Esophagus mucosa (tissue), 1 donor: ENCODE measurements at regions not wholly inside any gene's neighbourhood (a gene's known extent, or its start where the extent isn't known, plus 50 kb on each side); places are given as distances from the start of the nearest gene placed in this dataset.
"Not testable (repeated sequence)": the region's sequence is repeated elsewhere in the genome, so short reads cannot be mapped to it uniquely, and the experiment has no call there.

Experiments
- ATAC-seq: fragments of 200-7000 bp; cut with Tn5 transposase; one replicate; pipeline ENCODE4 v1.9.1; 2020
- donor health status: DM: yes; HTN: yes; CAD: no.

DNA sequence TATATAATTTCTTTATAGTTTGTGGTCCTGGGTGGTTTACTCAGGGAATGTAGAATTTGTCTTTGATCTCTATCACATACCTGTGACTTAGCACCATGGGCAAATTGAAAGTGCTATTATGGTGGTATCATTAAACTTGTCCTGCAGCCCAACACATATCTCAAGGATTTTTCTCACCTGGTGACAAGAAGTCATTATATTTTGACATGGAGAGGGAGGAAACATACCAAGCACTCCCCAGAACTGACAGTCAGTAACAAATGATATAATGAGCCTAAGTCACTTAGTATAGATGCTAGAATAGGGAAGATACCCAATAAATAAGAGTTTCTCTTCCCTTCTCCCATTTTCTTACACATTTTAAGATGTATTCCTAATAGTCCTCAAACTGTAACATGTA lies 805.5 kb upstream of the KIF2B start:
- ATAC-seq = no peak

DNA sequence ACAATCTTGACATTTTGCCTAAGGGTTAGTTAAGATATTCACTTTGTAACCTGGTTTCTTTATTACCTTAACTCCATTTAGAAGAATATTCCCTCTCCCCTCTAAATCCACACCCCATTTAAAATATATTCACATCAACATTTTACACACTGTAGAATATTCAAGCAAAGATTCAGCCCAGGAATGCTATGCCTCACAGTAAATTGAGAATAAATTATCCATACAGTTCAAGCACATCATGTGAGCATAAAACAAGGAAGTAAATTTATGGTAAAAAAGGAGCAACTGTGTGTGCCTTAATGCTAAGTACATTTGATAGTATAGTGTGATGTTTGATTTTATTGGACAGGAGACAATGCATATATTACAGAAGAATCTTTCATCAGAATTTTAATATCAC lies 806.6 kb upstream of the KIF2B start:
- ATAC-seq = no peak

DNA sequence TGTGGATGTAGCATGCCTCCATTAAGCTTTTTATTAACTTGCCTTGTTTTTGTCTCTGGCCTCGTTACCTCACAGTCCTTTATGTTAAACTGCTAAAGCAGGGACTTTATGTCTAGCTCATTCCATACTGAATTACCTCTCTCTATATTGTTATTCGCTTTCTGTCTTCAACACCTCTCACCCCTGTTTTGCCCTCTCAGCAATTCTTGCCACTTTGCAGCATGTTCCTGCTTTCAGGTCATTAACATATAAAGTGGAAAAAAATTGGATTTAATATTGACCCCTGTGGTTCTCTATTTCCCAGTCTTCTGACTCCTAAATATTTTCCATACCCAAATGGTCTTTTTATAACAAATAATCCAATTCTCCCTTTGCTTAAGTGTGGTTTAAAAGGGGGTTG lies 810.4 kb upstream of the KIF2B start:
- no peak for ATAC-seq

DNA sequence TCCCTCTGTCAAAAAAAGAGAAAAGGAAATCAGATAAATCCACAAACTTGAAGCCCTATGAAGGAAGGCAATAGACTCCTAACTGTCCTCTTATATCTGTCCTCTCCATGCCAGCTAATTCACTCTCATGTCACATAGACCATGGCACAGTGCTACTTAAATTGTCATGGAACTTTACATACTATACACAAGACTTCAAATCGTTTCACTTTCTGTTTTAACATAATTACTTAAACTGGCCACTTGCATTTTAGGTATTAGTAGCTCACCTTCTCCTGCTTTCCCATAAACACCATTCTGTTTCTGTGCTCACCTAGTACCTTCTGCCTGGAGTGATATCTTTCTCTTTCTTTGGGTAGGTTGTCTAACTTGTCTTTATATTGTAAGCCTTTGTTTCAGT lies 816.7 kb upstream of the KIF2B start:
- no peak for ATAC-seq

DNA sequence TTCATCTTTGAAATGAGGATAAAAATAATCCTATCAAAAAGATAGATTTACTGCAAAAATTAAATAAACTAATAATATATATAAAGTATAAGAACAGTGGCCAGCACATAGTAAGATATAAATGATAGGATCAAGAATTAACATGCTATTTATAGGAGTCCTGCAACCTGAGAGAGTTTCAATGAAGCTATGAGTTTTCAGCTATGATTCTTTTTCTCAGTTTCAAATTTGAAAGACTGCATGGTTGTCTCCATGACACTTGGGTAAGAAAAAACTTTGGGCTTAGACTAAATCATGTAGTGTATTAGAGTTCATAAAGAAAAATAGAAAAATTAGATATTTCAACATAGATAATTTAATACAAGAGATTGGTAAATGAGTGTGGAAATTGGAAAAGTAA lies 817.8 kb upstream of the KIF2B start:
- no peak for ATAC-seq

DNA sequence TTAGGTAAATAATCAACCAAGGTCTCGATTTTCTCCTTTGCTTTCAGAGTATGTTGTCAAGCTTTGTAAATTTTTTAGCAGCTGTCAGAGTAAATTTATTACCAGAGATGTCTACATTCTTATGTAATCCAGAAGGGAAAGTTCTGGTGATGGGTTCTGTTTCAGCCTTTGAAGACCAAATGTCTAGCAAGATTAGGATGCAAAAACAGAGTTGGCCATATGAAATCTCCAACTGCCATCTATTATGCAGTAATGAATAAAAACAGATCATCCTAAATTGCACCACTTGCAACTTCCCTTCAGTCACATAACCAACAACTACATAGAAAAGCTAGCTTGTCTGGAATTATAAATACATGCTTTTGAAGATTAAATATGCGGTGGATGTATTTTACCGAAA lies 826.8 kb upstream of the KIF2B start:
- no peak for ATAC-seq

DNA sequence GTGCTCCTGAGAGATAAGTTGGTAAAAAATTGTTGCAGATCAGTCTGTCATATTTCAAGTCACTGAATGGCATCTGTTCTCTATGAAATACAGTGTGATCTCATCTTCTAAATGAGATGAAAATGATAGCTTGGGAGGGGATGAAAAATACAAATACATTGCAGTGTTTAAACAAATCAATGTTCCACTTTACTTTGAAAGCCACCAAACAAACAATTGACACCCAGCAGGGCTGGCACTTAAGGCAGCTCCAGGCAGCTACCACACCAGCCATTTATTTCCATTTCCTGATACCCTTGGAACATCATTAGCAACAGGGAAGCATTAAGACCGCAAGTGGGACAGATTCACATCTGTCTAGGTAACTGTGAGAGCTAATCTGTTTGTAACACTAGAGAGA lies 827.6 kb upstream of the KIF2B start:
- no peak for ATAC-seq

DNA sequence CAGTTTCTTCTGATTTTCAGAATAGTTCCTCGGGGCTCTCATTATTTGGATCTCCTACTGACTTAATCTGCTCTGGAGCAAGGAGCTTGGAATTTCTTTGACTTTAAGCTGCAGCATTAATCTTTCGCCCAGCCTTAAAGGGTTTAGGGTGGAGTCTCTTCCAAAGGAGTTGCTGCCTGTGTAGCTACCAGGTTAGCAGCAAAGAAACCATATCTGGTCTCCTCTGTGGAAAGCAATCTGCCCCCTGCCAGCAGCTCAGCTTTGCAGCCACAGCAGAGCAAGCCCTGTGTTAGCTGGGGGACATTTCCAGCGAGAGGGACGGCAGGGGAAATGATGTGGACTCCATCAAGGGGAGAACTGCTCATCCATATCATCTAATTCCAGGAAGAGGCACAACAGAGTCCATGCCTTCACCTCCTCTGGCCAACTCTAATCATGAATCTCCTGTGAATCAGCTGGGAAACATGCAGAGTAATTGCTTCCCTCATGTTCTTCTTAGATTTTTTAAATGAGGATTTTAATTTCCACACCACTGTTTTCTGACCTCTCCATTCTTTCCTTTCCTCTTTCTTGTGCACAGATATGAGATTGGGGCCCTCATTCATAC lies 827.6 kb upstream of the CA10 start:
- no peak for ATAC-seq

DNA sequence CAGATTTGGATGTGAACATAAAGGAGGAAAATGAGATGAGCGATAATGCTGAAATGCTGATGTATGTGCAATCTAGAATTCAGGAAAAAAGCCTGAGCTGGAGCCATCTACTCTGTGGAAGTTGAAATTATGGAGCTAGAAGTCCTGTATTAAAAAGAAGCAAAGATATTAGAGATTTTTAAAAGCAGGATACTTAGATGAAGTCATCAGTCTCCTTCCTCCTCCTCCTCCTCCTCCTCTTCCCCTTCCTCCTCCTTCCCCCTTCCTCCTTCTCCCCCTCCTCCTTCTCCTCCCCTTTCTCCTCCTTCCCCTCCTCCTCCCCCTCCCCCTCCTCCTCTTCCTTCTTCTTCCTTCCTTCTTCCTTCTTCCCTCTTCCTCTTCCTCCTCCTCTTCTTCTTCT lies 823.8 kb upstream of the CA10 start:
- ATAC-seq = no peak

DNA sequence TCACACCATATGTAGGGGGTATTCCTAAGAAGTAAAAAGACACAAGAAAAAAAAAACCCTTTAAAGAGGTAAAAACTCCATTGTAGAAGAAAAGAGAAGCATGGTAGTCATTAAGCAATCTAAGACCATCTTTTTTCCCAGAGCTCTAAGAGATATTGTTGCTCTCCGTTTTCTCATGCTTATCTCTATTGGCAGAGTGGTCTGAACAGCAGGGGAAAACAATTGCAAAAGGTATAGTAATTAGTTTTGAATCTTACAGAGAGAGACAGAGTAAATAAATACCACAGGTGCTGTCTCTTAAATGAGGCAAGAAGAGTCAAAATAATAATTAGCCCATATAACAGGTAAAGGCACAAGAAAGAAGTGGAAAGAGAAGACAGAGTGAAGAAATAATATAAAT lies 821.4 kb upstream of the CA10 start:
- no peak for ATAC-seq

DNA sequence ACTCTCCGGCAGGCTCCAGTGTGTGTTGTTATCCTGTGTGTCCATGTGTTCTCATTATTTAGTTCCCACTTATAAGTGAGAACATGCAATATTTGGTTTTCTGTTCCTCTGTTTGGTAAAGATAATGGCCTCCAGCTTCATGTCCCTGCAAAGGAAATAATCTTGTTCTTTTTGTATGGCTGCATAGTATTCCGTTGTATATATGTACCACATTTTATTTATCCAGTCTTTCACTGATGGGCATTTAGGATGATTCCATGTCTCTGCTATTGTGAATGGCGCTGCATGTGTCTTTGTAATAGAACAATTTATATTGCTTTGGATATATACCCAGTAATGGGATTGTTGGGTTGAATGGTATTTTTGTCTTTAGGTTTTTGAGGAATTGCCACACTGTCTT lies 807.3 kb upstream of the CA10 start:
- no peak for ATAC-seq

DNA sequence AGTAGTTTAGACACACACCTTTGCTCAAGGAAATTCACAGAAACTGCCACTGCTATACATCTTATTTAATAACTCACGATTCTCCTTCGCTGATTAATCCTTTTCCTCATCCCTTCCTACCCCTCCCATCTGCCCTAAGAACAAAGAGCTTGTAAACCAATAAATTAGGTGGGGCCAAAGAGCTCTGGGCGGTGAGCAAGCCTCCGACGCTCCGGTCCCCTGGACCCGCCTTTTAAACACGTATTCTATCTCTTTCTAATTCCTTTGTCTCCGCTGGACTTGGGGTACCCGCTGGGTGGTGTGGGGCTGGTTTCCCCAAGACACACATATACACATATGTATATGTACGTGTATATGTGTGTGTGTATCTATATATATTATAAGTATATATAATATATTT lies 803.2 kb upstream of the CA10 start:
- ATAC-seq = not testable (repeated sequence)

DNA sequence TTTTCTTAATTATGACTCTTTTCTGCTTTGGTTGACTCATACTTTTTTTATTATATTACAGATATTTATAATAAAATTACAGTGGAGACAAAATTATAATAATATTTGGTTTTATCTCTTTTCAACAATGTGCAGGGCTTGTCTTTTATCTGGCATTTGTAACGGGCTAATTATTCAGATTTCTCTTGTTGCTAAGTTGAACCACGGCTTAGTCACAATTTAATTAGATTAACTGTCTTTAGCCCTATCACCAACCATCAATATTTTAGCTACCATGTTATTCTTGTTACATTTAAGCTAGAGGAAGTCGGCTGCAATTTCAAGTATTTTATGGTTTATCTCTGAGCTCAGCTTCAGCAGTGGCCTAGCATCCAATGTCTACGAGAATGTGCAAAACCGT lies 798.9 kb upstream of the CA10 start:
- ATAC-seq = no peak

DNA sequence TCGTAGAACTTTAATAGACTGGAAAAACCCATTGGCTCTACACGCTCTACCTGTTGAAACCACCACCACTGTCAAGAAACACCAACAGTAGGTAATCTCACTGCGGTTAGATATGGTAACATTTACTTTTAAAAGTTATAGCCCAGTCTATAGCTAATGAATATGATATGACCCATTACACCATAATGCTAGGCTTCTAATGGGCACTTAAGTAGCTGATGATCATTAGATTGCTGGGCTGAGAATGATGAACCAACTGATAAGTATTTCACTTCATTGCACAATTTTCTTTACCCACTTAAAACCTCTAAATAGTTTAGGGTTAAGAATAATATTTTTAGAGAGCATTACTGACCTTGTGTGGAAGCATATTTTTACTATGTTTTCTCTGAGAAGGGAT lies 788.9 kb upstream of the CA10 start:
- no peak for ATAC-seq

DNA sequence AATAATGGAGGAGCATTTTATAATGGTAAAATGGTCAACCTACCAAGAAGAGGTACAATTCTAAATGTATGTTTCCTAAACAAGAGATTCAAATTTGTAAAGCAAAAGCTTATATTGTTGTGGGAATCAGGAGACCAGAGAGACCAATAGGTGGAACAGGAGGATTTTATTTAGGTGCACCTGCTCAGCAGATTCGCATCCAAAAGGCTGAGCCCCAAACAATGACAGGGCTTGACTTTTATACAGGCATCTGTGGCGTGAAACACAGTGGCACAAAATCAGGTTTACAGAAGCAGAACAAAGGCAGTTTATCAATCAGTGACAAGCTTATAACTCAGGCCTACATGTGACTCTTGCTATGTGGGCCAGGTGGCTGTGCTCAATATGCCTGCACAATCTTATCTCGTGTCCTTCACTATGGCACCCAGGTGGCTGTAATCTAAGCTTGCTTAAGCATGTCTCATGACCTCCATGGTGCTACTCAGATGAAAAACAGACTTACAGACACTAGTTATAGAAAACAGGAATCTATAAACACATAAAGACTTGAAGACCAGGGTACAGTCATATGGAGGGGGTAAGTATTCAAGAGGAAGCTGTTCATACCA lies 780.2 kb upstream of the CA10 start:
- ATAC-seq = no peak

DNA sequence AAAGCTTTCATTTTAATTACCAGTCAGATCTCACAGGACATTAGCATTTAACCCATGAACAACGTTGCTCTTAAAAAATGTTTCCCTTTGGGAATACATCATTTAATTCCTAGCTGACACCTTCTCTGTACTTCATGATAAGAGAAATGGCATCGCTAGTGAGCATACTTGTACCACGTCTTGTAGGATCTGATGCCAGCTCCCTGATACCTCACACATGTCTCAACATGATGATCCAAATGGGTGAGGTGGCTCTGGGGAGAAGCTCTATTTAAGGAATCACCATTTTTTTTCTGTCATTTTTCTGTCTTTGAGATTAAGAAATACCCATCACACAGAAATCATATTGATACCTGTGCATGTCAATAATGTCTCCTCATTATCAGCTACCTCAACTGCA lies 772.1 kb upstream of the CA10 start:
- ATAC-seq = no peak

DNA sequence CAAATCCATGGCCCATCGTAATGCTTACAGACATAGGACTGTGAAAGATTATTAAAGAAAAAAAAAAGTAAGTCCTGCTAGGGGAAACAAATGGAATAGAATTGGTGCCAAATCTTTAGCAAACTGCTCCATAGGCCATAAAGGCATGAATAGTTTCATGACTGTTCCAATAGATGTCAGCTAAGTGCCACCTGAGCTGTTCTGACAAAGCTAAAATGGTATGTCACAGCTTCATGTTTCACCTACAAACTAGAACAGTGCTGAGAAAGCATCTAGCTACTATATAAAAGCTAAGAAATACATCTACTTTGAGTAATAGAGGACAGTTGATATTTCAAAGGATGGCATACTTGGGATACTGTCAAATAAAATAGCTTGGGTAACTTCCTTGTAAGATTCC lies 771.6 kb upstream of the CA10 start:
- no peak for ATAC-seq

DNA sequence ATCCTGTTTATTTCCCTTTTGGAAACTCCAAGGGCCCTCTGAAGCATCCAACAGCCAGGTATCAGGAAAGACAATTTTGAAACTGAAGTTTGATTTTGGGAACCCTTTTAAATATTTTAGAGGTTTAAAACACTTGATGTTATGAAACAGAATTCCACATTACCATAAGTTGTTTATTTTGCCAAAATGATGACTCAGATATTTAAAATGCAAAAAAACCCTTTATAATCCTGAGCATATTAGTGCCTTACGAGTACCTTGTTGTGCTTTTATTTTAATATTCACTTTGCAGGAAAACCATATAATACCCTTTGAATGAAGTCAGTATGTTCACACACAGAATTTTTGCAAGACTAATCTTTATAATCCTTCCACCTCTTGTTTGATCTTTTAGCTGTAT lies 765.1 kb upstream of the CA10 start:
- ATAC-seq = no peak

DNA sequence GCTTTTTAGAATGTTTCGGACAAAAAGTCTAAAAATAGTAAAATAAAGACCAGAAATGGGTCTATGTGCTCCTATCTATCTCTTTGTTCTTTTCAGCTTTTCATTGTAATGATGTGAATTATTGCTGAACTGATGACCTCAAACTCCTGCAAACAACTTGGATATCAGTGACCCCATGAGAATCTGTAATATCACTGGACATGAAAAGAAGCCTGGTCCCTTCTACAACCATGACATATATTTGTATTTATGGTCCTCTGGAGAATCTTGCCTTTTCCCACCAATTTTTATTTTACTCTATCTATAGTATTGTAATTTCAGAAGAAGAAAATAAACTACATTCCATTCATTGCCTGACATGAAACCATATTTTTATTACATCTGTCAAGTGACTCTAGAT lies 740.7 kb upstream of the CA10 start:
- ATAC-seq = no peak

DNA sequence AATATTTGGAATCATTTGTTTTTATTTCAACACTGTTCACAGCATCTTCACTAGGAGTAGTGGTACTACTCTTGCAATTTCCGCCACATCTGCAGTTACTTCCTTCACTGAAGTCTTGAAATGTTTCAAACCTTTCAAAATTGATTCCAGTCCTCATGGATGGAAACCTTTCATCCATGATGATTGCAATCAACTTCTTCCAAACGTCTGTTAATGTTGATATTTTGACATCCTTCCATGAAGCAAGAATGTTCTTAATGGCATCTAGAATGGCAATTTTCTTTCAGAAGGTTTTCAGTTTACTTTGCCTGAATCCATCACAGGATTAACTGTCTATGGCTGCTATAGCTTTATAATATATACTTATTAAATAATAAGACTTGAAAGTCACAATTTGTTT lies 736.8 kb upstream of the CA10 start:
- ATAC-seq = no peak

DNA sequence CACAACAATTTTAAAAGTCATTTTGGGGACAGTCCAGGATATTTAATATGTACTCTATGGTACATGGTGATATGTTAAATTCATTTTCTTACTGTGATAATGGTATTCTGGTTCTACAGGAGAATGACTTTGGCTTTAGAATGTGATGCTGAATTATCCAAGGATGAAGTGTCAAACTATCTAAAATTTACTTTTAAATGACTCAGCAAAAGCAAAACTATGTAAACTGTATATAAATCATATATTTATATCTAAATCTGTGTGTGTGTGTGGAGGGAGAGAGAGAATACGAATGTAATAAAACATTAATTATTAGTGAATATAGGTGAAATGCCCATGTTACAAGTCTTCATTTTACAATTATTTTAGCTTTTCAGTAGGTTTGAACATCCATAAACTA lies 733.8 kb upstream of the CA10 start:
- ATAC-seq = no peak

DNA sequence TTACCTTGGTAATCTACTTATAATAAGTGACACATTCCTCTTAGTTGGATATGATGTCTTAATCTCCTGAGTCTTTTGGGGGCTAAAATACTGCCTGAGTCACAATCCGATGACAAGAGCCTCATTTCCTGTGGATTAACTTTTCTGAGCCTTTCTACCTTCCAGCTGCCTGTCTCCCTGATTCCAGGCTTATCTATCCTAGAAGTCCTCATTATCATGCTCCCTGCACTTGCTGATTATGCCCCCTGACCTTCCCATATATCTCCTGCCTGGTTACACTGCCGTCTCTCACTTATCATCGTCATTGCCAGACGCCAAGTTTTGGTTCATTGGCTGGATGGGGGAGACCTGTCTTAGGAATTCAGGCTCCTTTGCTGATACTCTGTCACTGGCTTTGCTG lies 727.4 kb upstream of the CA10 start:
- no peak for ATAC-seq

DNA sequence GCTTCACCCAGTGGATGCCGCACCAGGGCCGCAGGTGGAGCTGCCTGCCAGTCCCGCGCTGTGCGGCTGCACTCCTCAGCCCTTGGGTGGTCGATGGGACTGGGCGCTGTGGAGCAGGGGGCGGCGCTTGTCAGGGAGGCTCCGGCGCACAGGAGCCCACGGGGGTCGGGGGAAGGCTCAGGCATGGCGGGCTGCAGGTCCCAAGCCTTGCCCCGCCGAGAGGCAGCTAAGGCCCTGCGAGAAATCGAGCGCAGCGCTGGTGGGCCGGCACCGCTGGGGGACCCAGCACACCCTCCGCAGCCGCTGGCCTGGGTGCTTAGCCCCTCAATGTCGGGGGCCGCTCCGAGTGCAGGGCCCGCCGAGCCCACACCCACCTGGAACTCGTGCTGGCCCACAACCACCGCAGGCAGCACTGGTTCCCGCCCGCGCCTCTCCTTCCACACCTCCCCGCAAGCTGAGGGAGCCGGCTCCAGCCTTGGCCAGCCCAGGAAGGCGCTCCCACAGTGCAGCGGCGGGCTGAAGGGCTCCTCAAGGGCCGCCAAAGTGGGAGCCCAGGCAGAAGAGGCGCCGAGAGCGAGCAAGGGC lies 725.5 kb upstream of the CA10 start:
- ATAC-seq = not testable (repeated sequence)

DNA sequence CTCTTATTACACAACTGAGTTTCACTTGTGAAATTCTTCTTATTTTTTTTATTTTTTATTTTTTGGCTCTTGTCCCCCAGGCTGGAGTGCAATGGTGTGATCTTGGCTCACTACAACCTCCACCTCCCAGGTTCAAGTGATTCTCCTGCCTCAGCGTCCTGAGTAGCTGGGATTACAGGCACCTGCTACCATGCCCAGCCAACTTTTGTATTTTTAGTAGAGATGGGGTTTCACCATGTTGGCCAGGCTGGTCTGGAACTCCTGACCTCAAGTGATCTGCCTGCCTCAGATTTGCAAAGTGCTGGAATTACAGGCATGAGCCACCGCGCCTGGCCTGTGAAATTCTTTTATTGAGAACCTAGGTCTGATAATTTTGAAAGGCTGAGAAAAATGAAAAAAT lies 688.3 kb upstream of the CA10 start:
- not testable (repeated sequence) for ATAC-seq

DNA sequence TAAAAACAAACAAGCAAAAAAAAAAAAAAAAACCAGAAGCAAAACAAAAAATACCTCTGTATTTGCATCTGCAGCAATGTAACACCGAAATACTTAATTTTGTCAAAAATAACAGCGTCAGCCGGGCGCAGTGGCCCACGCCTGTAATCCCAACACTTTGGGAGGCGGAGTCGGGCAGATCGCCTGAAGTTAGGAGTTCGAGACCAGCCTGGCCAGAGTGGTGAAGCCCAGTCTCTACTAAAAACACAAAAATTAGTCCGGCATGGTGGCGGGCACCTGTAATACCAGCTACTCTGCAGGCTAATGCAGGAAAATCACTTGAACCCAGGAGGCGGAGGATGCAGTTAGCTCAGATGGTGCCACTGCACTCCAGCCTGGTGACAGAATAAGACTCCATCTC lies 683.5 kb upstream of the CA10 start:
- ATAC-seq = no peak
